HCT116 (cell line): ENCODE measurements at regions not wholly inside any gene's neighbourhood (a gene's known extent, or its start where the extent isn't known, plus 50 kb on each side); places are given as distances from the start of the nearest gene placed in this dataset.
"Not testable (repeated sequence)": the region's sequence is repeated elsewhere in the genome, so short reads cannot be mapped to it uniquely, and the experiment has no call there.

Source experiments
- CTCF ChIP-seq, 3 experiments: fragments of 200-600 bp in 1 of 3; sonication (generic) in 1 of 3; IDR thresholded peaks in 2 of 3; conservative IDR thresholded peaks in 1 of 3; 2 replicates each; pipeline ENCODE4 v1.5.1; 2012 to 2017; ENCODE audit warnings: low read depth in 2 of 3, low read length in 2 of 3, antibody characterized with exemption in 1 of 3, borderline replicate concordance in 1 of 3, control low read depth in 1 of 3, mild to moderate bottlenecking in 1 of 3, mixed read lengths in 1 of 3, mixed run types in 1 of 3, moderate library complexity in 1 of 3; ENCODE audit not compliant: insufficient read depth in 1 of 3
- POLR2A ChIP-seq: IDR thresholded peaks from 2 replicates; pipeline ENCODE4 v1.7.0; 2011; ENCODE audit warnings: borderline replicate concordance; ENCODE audit not compliant: insufficient read depth, insufficient read length; ENCODE audit errors: extremely low read depth
- ZFX ChIP-seq: fragments of 450-650 bp; IDR thresholded peaks from 2 replicates; pipeline ENCODE4 v1.6.1; 2017

- not testable (repeated sequence) for TF ChIP-seq POLR2A; CTCF (IDR thresholded peaks at IDR 0.05 in 2 of 3, conservative IDR thresholded peaks at IDR 0.05 in 1 of 3; ENCODE audit: borderline replicate concordance in 1 of 3, insufficient read depth in 1 of 3, low read depth in 2 of 3, low read length in 2 of 3); ZFX
These were observed 544.4 kb downstream of the FOXD4L6 start for GRCh38 chr9:40584039-40584438.
